NT2/D1 (cell line): ENCODE measurements at regions not wholly inside any gene's neighbourhood (a gene's known extent, or its start where the extent isn't known, plus 50 kb on each side); places are given as distances from the start of the nearest gene placed in this dataset.

Experiments
- SUZ12 ChIP-seq: IDR thresholded peaks from 2 replicates; pipeline ENCODE4 v1.6.1; 2011; ENCODE audit not compliant: insufficient read length, insufficient read depth; ENCODE audit errors: extremely low read depth
- YY1 ChIP-seq: IDR thresholded peaks from 2 replicates; pipeline ENCODE4 v1.6.1; 2011; ENCODE audit not compliant: insufficient read length, insufficient read depth
- ZNF274 ChIP-seq: IDR thresholded peaks from 2 replicates; pipeline ENCODE4 v1.6.1; 2011; ENCODE audit warnings: mild to moderate bottlenecking, low read depth, low read length

DNA sequence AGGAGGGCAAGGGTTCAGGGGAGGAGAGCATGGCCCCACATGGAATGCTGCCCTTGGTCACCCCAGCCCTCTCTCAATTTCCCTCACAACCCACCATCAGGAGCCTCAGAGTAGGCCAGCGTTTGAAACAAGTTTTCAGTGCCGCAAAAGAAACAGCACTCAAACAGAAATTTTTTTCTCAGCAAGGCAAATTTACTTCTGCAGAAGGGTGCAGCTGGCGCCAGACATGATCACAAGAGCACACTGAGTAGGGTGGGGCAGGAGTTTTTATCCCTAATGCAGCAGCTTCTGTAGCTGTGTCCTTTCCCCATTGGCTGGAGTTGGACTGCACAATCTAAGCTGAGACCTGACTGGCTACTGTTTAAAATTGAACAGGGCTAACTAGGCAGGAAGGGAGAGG is 287.8 kb upstream of the CDYL start:
- TF ChIP-seq YY1 (no peak), ZNF274 (no peak), SUZ12 (no peak)
